HepG2 (cell line): ENCODE measurements at regions not wholly inside any gene's neighbourhood (a gene's known extent, or its start where the extent isn't known, plus 50 kb on each side); places are given as distances from the start of the nearest gene placed in this dataset.

Source experiments
- ATAC-seq: fragments of 200-7000 bp; cut with Tn5 transposase; 3 replicates; pipeline ENCODE4 v1.9.1; 2020; ENCODE audit warnings: mild to moderate bottlenecking, moderate library complexity
- BruUV-seq: library from RNA; stranded (reverse); fragments of 400-500 nt; replicated peaks from 2 replicates; lab custom pipeline; 2021; lab: Mats Ljungman, UMichigan
- CTCF ChIA-PET: fragments of 300-600 bp; formaldehyde crosslinking; extraction: SDS; loops from one replicate; lab custom pipeline; 2021; ENCODE audit warnings: low total read pairs, inconsistent platforms, low intra/inter-chr PET ratio; lab: Yijun Ruan, JAX
- POLR2A ChIA-PET: fragments of 350-600 bp; sonication (Branson Sonifier 250); formaldehyde crosslinking; loops from one replicate; lab custom pipeline; 2020; ENCODE audit warnings: antibody characterized with exemption, inconsistent platforms; lab: Yijun Ruan, JAX
- DNase-seq: peaks from one replicate; pipeline ENCODE4 v3.0.0-alpha.2; 2015; ENCODE audit warnings: low spot score
- FAIRE-seq: peaks from 3 replicates; lab custom pipeline; 2011; peaks lifted over from hg19 to GRCh38; lab: Jason Lieb, UNC
- H2AFZ ChIP-seq: one replicate; pipeline ENCODE4 v1.6.1; 2011; ENCODE audit warnings: low read length, inconsistent platforms
- H3K27ac ChIP-seq: fragments of 300-600 bp; 3 replicates; pipeline ENCODE4 v1.8.0; 2011; ENCODE audit warnings: mixed run types, mild to moderate bottlenecking, mixed read lengths, low read length, inconsistent platforms; ENCODE audit not compliant: insufficient read depth; ENCODE audit errors: extremely low read length
- H3K27me3 ChIP-seq, 2 experiments: fragments of 200-600 bp in 1 of 2; 2 replicates in 1 of 2; 3 replicates in 1 of 2; pipeline versions ENCODE4 v1.6.0 to v1.8.0; 2011; ENCODE audit warnings: low read length in 2 of 2, mild to moderate bottlenecking in 2 of 2, moderate library complexity in 2 of 2, inconsistent platforms in 1 of 2; ENCODE audit not compliant: insufficient read depth in 2 of 2, control insufficient read depth in 1 of 2
- H3K36me3 ChIP-seq, 2 experiments: fragments of 200-600 bp in 1 of 2; replicated peaks in 1 of 2; 2 replicates in 1 of 2; 3 replicates in 1 of 2; pipeline versions ENCODE4 v1.5.1 to v1.8.0; 2011; ENCODE audit warnings: low read length in 2 of 2, inconsistent platforms in 1 of 2; ENCODE audit not compliant: insufficient read depth in 2 of 2, control insufficient read depth in 1 of 2
- H3K4me1 ChIP-seq: 2 replicates; pipeline ENCODE4 v1.5.1; 2012; ENCODE audit warnings: low read length, inconsistent platforms; ENCODE audit not compliant: insufficient read depth
- H3K4me2 ChIP-seq: 2 replicates; pipeline ENCODE4 v1.6.0; 2011; ENCODE audit warnings: low read depth, low read length, inconsistent platforms
- H3K4me3 ChIP-seq, 3 experiments: fragments of 200-600 bp in 1 of 3; sonication (generic), shearing (Covaris generic) in 1 of 3; replicated peaks in 1 of 3; 2 replicates each; pipeline ENCODE4 v1.5.1; 2011 to 2016; ENCODE audit warnings: low read length in 3 of 3, inconsistent platforms in 2 of 3, low read depth in 2 of 3, mild to moderate bottlenecking in 2 of 3, control low read depth in 1 of 3, mixed read lengths in 1 of 3; ENCODE audit not compliant: insufficient read depth in 1 of 3
- H3K79me2 ChIP-seq: one replicate; pipeline ENCODE4 v1.6.1; 2011; ENCODE audit warnings: low read length, inconsistent platforms; ENCODE audit not compliant: insufficient read depth
- H3K9ac ChIP-seq: 2 replicates; pipeline ENCODE4 v1.6.0; 2011; ENCODE audit warnings: mild to moderate bottlenecking, low read depth, low read length, inconsistent platforms; ENCODE audit not compliant: insufficient read depth
- H3K9me3 ChIP-seq: 2 replicates; pipeline ENCODE4 v1.5.1; 2012; ENCODE audit warnings: mild to moderate bottlenecking, low read length
- H4K20me1 ChIP-seq: 2 replicates; pipeline ENCODE4 v1.6.0; 2011; ENCODE audit warnings: inconsistent platforms, mild to moderate bottlenecking, low read length, moderate library complexity; ENCODE audit not compliant: insufficient read depth
- HMGXB3 ChIP-seq: sonication (generic); formaldehyde crosslinking; IDR thresholded peaks from 2 replicates; pipeline ENCODE4 v1.4.0; 2020; ENCODE audit warnings: missing genetic modification reagents, borderline replicate concordance
- IKZF1 ChIP-seq: fragments of 450-650 bp; IDR thresholded peaks from 2 replicates; pipeline ENCODE4 v1.7.1; 2016
- LRRFIP1 ChIP-seq: sonication (generic); formaldehyde crosslinking; conservative IDR thresholded peaks from 2 replicates; pipeline ENCODE4 v1.4.0; 2020; ENCODE audit warnings: missing genetic modification reagents
- SP140L ChIP-seq: sonication (generic); formaldehyde crosslinking; IDR thresholded peaks from 2 replicates; pipeline ENCODE4 v1.4.0; 2020; ENCODE audit warnings: missing genetic modification reagents, borderline replicate concordance
- ZBTB7A ChIP-seq: sonication (generic); formaldehyde crosslinking; IDR thresholded peaks from 2 replicates; pipeline ENCODE4 v1.8.0; 2022; ENCODE audit warnings: mild to moderate bottlenecking, missing genetic modification reagents
- ZNF12 ChIP-seq: sonication (generic); formaldehyde crosslinking; IDR thresholded peaks from 2 replicates; pipeline ENCODE4 v1.5.0; 2020; ENCODE audit warnings: missing genetic modification reagents
- ZNF44 ChIP-seq: sonication (generic); formaldehyde crosslinking; IDR thresholded peaks from 2 replicates; pipeline ENCODE4 v1.5.1; 2020; ENCODE audit warnings: mild to moderate bottlenecking, missing genetic modification reagents
- ZNF749 ChIP-seq: sonication (generic); formaldehyde crosslinking; IDR thresholded peaks from 2 replicates; pipeline ENCODE4 v1.8.0; 2022; ENCODE audit warnings: mild to moderate bottlenecking, missing genetic modification reagents, moderate library complexity, borderline replicate concordance
- ZNF800 ChIP-seq: sonication (generic); formaldehyde crosslinking; IDR thresholded peaks from 2 replicates; pipeline ENCODE4 v1.4.0; 2020; ENCODE audit warnings: missing genetic modification reagents
- WGBS: methylation state at CpG from one replicate; pipeline ENCODE4 v1.1.6; 2017; ENCODE audit warnings: low lambda C conversion rate; 5-methylcytosine and 5-hydroxymethylcytosine counted together
- in situ Hi-C: cut with HindIII; loops from 2 replicates; pipeline ENCODE4 v1.10.0; 2017; ENCODE audit warnings: low pct_unique_long_range_greater_than_20kb; ENCODE audit not compliant: extremely low pct_ligation_motif_present
- intact Hi-C: fragments of 100-400 bp; cut with micrococcal nuclease; formaldehyde crosslinking; loops from one replicate; pipeline ENCODE4 v1.10.0; 2022; ENCODE audit not compliant: unreplicated experiment
- TF ChIP-seq, protein P1 (sequence below): IDR thresholded peaks from 2 replicates; pipeline ENCODE4 v1.6.1; 2018; ENCODE audit warnings: missing genetic modification reagents

DNA sequence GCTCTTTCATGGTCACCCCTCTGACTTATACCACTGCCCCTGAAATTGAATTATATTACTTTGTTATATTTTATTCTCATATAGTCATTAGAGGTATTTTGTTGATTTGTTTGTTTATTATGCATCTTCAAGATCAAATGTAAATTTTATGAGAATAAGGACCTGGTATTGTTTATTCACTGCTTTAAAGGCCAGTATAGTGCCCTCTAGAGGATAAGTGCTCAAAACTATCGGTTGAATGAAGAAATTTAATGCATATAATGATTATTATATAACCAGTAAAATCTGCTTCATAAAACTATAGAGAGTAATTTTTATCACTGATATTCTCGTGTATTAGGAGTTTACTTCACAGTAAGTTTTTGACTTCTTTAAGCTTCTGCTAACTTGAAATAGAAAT lies 1401.9 kb downstream of the SLITRK1 start:
- POLR2A ChIA-PET = no interaction called here

DNA sequence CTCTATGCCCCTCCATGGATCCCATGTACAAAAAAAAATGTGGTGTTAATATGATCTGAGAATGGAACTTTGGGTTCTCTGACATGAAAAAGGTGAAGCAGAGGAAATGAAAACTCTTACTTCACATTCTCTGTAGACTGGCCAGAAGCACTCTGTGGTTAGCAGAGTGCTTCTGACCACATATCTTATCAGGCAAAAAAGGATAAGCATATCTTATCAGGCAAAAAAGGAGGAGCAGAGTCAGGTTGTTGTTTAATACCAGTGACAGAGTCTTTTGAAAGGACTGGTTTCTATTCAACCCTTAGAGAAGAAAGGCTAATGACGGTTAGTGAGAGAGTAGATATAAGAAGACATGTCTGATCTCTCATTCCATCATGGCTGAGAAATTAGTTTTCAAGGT lies 1404.8 kb downstream of the SLITRK1 start:
- in situ Hi-C loops = no loop called here
- CTCF ChIA-PET = no interaction called here
- no peak for TF ChIP-seq LRRFIP1 (CRISPR knock-in tag)
- TF ChIP-seq ZNF12 (CRISPR knock-in tag) = no peak
- TF ChIP-seq, protein P1, sequence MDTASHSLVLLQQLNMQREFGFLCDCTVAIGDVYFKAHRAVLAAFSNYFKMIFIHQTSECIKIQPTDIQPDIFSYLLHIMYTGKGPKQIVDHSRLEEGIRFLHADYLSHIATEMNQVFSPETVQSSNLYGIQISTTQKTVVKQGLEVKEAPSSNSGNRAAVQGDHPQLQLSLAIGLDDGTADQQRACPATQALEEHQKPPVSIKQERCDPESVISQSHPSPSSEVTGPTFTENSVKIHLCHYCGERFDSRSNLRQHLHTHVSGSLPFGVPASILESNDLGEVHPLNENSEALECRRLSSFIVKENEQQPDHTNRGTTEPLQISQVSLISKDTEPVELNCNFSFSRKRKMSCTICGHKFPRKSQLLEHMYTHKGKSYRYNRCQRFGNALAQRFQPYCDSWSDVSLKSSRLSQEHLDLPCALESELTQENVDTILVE (CRISPR knock-in tag) = no peak
- no peak for TF ChIP-seq ZNF44 (CRISPR knock-in tag)
- no peak for TF ChIP-seq IKZF1
- TF ChIP-seq HMGXB3 (CRISPR knock-in tag) = no peak
- TF ChIP-seq ZNF800 = no peak

More for the DNA sequence above, 1401.9 kb downstream of the SLITRK1 start:
- no peaks in the 10 kb centered on the region for H3K36me3 ChIP-seq
- H3K27me3 ChIP-seq = no peaks in the 10 kb centered on the region
- no peak overlapping the region for H3K4me3 ChIP-seq
- in situ Hi-C loops (no loop called here), intact Hi-C loops (no loop called here)
- no peak for FAIRE-seq
- no TSS peak for BruUV-seq
- no peak for ATAC-seq
- no peak overlapping the region for H3K4me2 ChIP-seq
- no peak overlapping the region for H3K9ac ChIP-seq
- 0% methylated on average over 2 of the region's 2 CpGs for WGBS
- H2AFZ ChIP-seq = no peak overlapping the region
- CTCF ChIA-PET = no interaction called here
- H4K20me1 ChIP-seq = no peaks in the 10 kb centered on the region
- H3K79me2 ChIP-seq = no peaks in the 10 kb centered on the region
- TF ChIP-seq SP140L (CRISPR knock-in tag) (no peak), ZBTB7A (CRISPR knock-in tag) (no peak), ZNF749 (CRISPR knock-in tag) (no peak)
- H3K4me1 ChIP-seq = no peaks in the 10 kb centered on the region
- DNase-seq = peak; percentile 0
- 0 out of 2 replicates have a peak, but pooled peaks cover 6% of the 10 kb centered on the region for H3K9me3 ChIP-seq
- H3K27ac ChIP-seq = no peak overlapping the region

More for the DNA sequence above, 1404.8 kb downstream of the SLITRK1 start:
- 0% methylated on average over 1 of the region's 1 CpG for WGBS
- no peaks in the 10 kb centered on the region for H3K36me3 ChIP-seq
- 0 out of 2 replicates have a peak, but pooled peaks cover 6% of the 10 kb centered on the region for H3K9me3 ChIP-seq
- H3K79me2 ChIP-seq = no peaks in the 10 kb centered on the region
- no peaks in the 10 kb centered on the region for H3K4me1 ChIP-seq
- no peak for ATAC-seq
- no peak overlapping the region for H3K4me2 ChIP-seq
- H4K20me1 ChIP-seq = no peaks in the 10 kb centered on the region
- POLR2A ChIA-PET = no interaction called here
- intact Hi-C loops = no loop called here
- no peak for DNase-seq
- no peak overlapping the region for H2AFZ ChIP-seq
- no TSS peak for BruUV-seq
- H3K27me3 ChIP-seq = no peaks in the 10 kb centered on the region
- FAIRE-seq = no peak
- no peak overlapping the region for H3K27ac ChIP-seq
- no peak overlapping the region for H3K9ac ChIP-seq
- no peak overlapping the region for H3K4me3 ChIP-seq
